ENCODE measurements at regions not wholly inside any gene's neighbourhood (a gene's known extent, or its start where the extent isn't known, plus 50 kb on each side); places are given as distances from the start of the nearest gene placed in this dataset.

DNA sequence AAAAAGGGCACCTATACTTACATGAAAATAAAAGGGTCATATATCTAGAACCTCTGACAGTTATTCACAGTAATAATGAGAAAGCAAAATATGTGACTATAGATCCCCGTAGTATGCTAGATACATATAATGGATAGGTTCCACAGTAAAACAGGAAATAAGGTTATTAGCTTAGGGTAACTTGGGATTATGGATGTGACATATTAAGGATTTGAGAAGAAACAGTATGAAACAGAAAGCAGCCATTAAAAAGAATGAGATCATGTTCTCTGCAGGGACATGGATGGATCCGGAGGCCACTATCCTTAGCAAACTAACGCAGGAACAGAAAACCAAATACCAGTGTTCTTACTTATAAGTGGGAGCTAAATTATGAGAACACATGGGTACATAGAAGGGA is 1547.3 kb downstream of the BRINP3 start:
- TF ChIP-seq, protein P1, sequence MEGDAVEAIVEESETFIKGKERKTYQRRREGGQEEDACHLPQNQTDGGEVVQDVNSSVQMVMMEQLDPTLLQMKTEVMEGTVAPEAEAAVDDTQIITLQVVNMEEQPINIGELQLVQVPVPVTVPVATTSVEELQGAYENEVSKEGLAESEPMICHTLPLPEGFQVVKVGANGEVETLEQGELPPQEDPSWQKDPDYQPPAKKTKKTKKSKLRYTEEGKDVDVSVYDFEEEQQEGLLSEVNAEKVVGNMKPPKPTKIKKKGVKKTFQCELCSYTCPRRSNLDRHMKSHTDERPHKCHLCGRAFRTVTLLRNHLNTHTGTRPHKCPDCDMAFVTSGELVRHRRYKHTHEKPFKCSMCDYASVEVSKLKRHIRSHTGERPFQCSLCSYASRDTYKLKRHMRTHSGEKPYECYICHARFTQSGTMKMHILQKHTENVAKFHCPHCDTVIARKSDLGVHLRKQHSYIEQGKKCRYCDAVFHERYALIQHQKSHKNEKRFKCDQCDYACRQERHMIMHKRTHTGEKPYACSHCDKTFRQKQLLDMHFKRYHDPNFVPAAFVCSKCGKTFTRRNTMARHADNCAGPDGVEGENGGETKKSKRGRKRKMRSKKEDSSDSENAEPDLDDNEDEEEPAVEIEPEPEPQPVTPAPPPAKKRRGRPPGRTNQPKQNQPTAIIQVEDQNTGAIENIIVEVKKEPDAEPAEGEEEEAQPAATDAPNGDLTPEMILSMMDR (IDR thresholded peaks at IDR 0.05; ENCODE audit: low read length), result no peak
- TF ChIP-seq EZH2 (optimal IDR thresholded peaks at IDR 0.05; ENCODE audit: low read depth, low read length) (no peak), EZH2phosphoT487 (IDR thresholded peaks at IDR 0.05; ENCODE audit: low read length) (no peak)

Data from MM.1S (cell line).